ENCODE measurements at regions not wholly inside any gene's neighbourhood (a gene's known extent, or its start where the extent isn't known, plus 50 kb on each side); places are given as distances from the start of the nearest gene placed in this dataset.

DNA sequence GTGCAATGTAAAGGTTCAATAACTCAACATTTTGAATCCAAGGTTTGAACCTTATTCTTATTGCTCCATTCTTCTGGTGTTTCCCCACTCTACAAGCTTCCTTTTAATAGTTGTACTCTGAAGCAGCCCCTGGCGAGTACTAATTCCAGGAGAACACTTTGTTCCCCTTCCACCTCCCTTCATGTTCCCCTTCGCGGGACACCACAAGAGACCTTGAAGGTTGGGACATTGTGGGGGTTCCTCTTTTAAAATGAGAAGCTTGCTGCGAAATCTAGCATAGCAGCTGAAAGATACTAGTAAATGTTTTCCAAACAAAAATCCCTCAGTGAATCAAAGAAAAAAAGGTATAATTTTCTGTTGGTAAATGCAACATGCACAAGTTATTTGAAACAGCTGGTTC, 626.3 kb upstream of the LRRC4C start:
- TF ChIP-seq, protein P1, sequence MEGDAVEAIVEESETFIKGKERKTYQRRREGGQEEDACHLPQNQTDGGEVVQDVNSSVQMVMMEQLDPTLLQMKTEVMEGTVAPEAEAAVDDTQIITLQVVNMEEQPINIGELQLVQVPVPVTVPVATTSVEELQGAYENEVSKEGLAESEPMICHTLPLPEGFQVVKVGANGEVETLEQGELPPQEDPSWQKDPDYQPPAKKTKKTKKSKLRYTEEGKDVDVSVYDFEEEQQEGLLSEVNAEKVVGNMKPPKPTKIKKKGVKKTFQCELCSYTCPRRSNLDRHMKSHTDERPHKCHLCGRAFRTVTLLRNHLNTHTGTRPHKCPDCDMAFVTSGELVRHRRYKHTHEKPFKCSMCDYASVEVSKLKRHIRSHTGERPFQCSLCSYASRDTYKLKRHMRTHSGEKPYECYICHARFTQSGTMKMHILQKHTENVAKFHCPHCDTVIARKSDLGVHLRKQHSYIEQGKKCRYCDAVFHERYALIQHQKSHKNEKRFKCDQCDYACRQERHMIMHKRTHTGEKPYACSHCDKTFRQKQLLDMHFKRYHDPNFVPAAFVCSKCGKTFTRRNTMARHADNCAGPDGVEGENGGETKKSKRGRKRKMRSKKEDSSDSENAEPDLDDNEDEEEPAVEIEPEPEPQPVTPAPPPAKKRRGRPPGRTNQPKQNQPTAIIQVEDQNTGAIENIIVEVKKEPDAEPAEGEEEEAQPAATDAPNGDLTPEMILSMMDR (IDR thresholded peaks at IDR 0.05; ENCODE audit: insufficient read depth, low read depth, low read length) = no peak
- TF ChIP-seq EZH2 (IDR thresholded peaks at IDR 0.05; ENCODE audit: insufficient read depth, low read length) = no peak
